ENCODE measurements at regions not wholly inside any gene's neighbourhood (a gene's known extent, or its start where the extent isn't known, plus 50 kb on each side); places are given as distances from the start of the nearest gene placed in this dataset.

- TF ChIP-seq CTCF (IDR thresholded peaks at IDR 0.05; ENCODE audit: low read length) (no peak), EZH2 (optimal IDR thresholded peaks at IDR 0.05; ENCODE audit: low read depth, low read length) (no peak)
These were observed 378.3 kb upstream of the FMR1 start for GRCh38 chrX:147533426-147533825.

Measured in MM.1S (cell line).